NCI-H82 treated with DMSO at 0.1 percent for 48 hours (cell line): ENCODE measurements at regions not wholly inside any gene's neighbourhood (a gene's known extent, or its start where the extent isn't known, plus 50 kb on each side); places are given as distances from the start of the nearest gene placed in this dataset.
"Not testable (repeated sequence)": the region's sequence is repeated elsewhere in the genome, so short reads cannot be mapped to it uniquely, and the experiment has no call there.

Experiments used
- DNase-seq: peaks from one replicate; lab custom pipeline; 2025; ENCODE audit not compliant: unreplicated experiment; lab: John Stamatoyannopoulos, UW

- DNase-seq, result no peak
Measured at GRCh38 chr3:29022976-29023375, 257.9 kb upstream of the RBMS3 start.

GRCh38 chr3:29026286-29026685 lies 254.6 kb upstream of the RBMS3 start:
- DNase-seq, result no peak

GRCh38 chr3:29026959-29027358 lies 253.9 kb upstream of the RBMS3 start:
- DNase-seq, result no peak

GRCh38 chr3:29031175-29031574 lies 249.7 kb upstream of the RBMS3 start:
- DNase-seq, result not testable (repeated sequence)

GRCh38 chr3:29033511-29033910 lies 247.4 kb upstream of the RBMS3 start:
- no peak for DNase-seq

- DNase-seq, result no peak
Measured at GRCh38 chr3:29050155-29050554, 230.7 kb upstream of the RBMS3 start.

GRCh38 chr3:29057326-29057725 lies 223.5 kb upstream of the RBMS3 start:
- no peak for DNase-seq

GRCh38 chr3:29064085-29064484 lies 216.8 kb upstream of the RBMS3 start:
- no peak for DNase-seq

GRCh38 chr3:29065211-29065785 lies 215.6 kb upstream of the RBMS3 start:
- no peak for DNase-seq

GRCh38 chr3:29067007-29067406 lies 213.9 kb upstream of the RBMS3 start:
- no peak for DNase-seq

GRCh38 chr3:29070959-29071634 lies 209.8 kb upstream of the RBMS3 start:
- DNase-seq, result no peak

- no peak for DNase-seq
Measured at GRCh38 chr3:29072611-29073010, 208.3 kb upstream of the RBMS3 start.

- DNase-seq, result no peak
Measured at GRCh38 chr3:29077356-29077755, 203.5 kb upstream of the RBMS3 start.

- DNase-seq, result no peak
Measured at GRCh38 chr3:29079358-29079757, 201.5 kb upstream of the RBMS3 start.

- DNase-seq, result no peak
Measured at GRCh38 chr3:29080967-29081366, 199.9 kb upstream of the RBMS3 start.

- DNase-seq, result no peak
Measured at GRCh38 chr3:29083081-29083480, 197.8 kb upstream of the RBMS3 start.

- DNase-seq, result no peak
Measured at GRCh38 chr3:29083676-29084075, 197.2 kb upstream of the RBMS3 start.

GRCh38 chr3:29088579-29088978 lies 192.3 kb upstream of the RBMS3 start:
- DNase-seq, result no peak

GRCh38 chr3:29090912-29091597 lies 189.8 kb upstream of the RBMS3 start:
- no peak for DNase-seq

- no peak for DNase-seq
Measured at GRCh38 chr3:29091599-29092189, 189.2 kb upstream of the RBMS3 start.

- no peak for DNase-seq
Measured at GRCh38 chr3:29092348-29092747, 188.5 kb upstream of the RBMS3 start.

- DNase-seq, result no peak
Measured at GRCh38 chr3:29099296-29099695, 181.6 kb upstream of the RBMS3 start.
